IMR-90 (cell line): ENCODE measurements at regions not wholly inside any gene's neighbourhood (a gene's known extent, or its start where the extent isn't known, plus 50 kb on each side); places are given as distances from the start of the nearest gene placed in this dataset.

Experiments
- CTCF ChIP-seq: conservative IDR thresholded peaks from 2 replicates; pipeline ENCODE4 v1.5.1; 2012; ENCODE audit warnings: mild to moderate bottlenecking, low read depth, low read length, improper control_type of control experiment
- FOS ChIP-seq: fragments of 150-350 bp; IDR thresholded peaks from 2 replicates; pipeline ENCODE4 v1.6.1; 2016; ENCODE audit warnings: low read depth, low read length
- MAZ ChIP-seq: IDR thresholded peaks from 2 replicates; pipeline ENCODE4 v1.6.1; 2012; ENCODE audit warnings: low read depth, mild to moderate bottlenecking, low read length, improper control_type of control experiment, moderate library complexity, borderline replicate concordance
- POLR2A ChIP-seq: IDR thresholded peaks from 2 replicates; pipeline ENCODE4 v1.6.1; 2012; ENCODE audit warnings: mild to moderate bottlenecking, low read depth, low read length
- RFX5 ChIP-seq: IDR thresholded peaks from 2 replicates; pipeline ENCODE4 v1.8.0; 2012; ENCODE audit warnings: low read depth, mild to moderate bottlenecking, low read length, moderate library complexity

- no peak for TF ChIP-seq CTCF
- no peak for TF ChIP-seq POLR2A
- TF ChIP-seq FOS: no peak
- no peak for TF ChIP-seq MAZ
- no peak for TF ChIP-seq RFX5
These were observed 108.1 kb upstream of the NIPBL start for GRCh38 chr5:36768450-36768849.
